AG09319 (cell line): ENCODE measurements at regions not wholly inside any gene's neighbourhood (a gene's known extent, or its start where the extent isn't known, plus 50 kb on each side); places are given as distances from the start of the nearest gene placed in this dataset.

Source experiments
- DNase-seq: peaks from one replicate; pipeline ENCODE4 v3.0.0-alpha.2; 2010; ENCODE audit warnings: low read depth; ENCODE audit errors: extremely low read depth
- CTCF ChIP-seq: IDR thresholded peaks from 2 replicates; pipeline ENCODE4 v1.5.1; 2011; ENCODE audit warnings: low read depth, mild to moderate bottlenecking, inconsistent platforms, low read length, moderate library complexity

GRCh38 chr6:103085801-103086200 lies 1692.3 kb downstream of the GRIK2 start:
- DNase-seq: no peak
- no peak for TF ChIP-seq CTCF

GRCh38 chr6:103081876-103082630 lies 1688.5 kb downstream of the GRIK2 start:
- no peak for DNase-seq
- TF ChIP-seq CTCF: no peak

- TF ChIP-seq CTCF: no peak
- no peak for DNase-seq
These were observed 1687.6 kb downstream of the GRIK2 start for GRCh38 chr6:103081126-103081525.

GRCh38 chr6:103080497-103080896 lies 1687.0 kb downstream of the GRIK2 start:
- DNase-seq: no peak
- no peak for TF ChIP-seq CTCF

GRCh38 chr6:103079867-103080266 lies 1686.4 kb downstream of the GRIK2 start:
- no peak for DNase-seq
- no peak for TF ChIP-seq CTCF

- no peak for DNase-seq
- TF ChIP-seq CTCF: no peak
These were observed 1668.6 kb downstream of the GRIK2 start for GRCh38 chr6:103062136-103062535.

GRCh38 chr6:103047567-103047966 lies 1654.1 kb downstream of the GRIK2 start:
- TF ChIP-seq CTCF: no peak
- no peak for DNase-seq
